ENCODE measurements at regions not wholly inside any gene's neighbourhood (a gene's known extent, or its start where the extent isn't known, plus 50 kb on each side); places are given as distances from the start of the nearest gene placed in this dataset.
"Not testable (repeated sequence)": the region's sequence is repeated elsewhere in the genome, so short reads cannot be mapped to it uniquely, and the experiment has no call there.

GRCh38 chr2:190150413-190150812 lies 87.9 kb upstream of the MSTN start:
- H3K4me3 ChIP-seq (ENCODE audit: low read depth in 1 of 2, low read length in 2 of 2) = no peak overlapping the region
- H3K36me3 ChIP-seq (ENCODE audit: control insufficient read depth in 2 of 2, insufficient read depth in 2 of 2, low read length in 1 of 2) = no peaks in the 10 kb centered on the region
- WGBS, 2 donors = 88 to 90% methylated on average over 3 of the region's 3 CpGs
- H3K27ac ChIP-seq (ENCODE audit: low read depth in 2 of 2, low read length in 1 of 2) = no peak overlapping the region
- no peaks in the 10 kb centered on the region for H3K4me1 ChIP-seq (ENCODE audit: control insufficient read depth in 2 of 2, insufficient read depth in 2 of 2, low read length in 1 of 2)
- peaks cover 0 to 4% of the 10 kb centered on the region in 2 donors for H3K27me3 ChIP-seq (ENCODE audit: control insufficient read depth in 1 of 2, insufficient read depth in 2 of 2, low read length in 2 of 2)
- no peaks in the 10 kb centered on the region for H3K9me3 ChIP-seq (ENCODE audit: control insufficient read depth in 2 of 2, insufficient read depth in 1 of 2, low read depth in 1 of 2, low read length in 1 of 2)

- no peak overlapping the region for H3K4me3 ChIP-seq (ENCODE audit: low read depth in 1 of 2, low read length in 2 of 2)
- peaks cover 0 to 3% of the 10 kb centered on the region in 2 donors for H3K27me3 ChIP-seq (ENCODE audit: control insufficient read depth in 1 of 2, insufficient read depth in 2 of 2, low read length in 2 of 2)
- H3K4me1 ChIP-seq (ENCODE audit: control insufficient read depth in 2 of 2, insufficient read depth in 2 of 2, low read length in 1 of 2) = no peaks in the 10 kb centered on the region
- no peaks in the 10 kb centered on the region for H3K36me3 ChIP-seq (ENCODE audit: control insufficient read depth in 2 of 2, insufficient read depth in 2 of 2, low read length in 1 of 2)
- no peak overlapping the region for H3K27ac ChIP-seq (ENCODE audit: low read depth in 2 of 2, low read length in 1 of 2)
- no peaks in the 10 kb centered on the region for H3K9me3 ChIP-seq (ENCODE audit: control insufficient read depth in 2 of 2, insufficient read depth in 1 of 2, low read depth in 1 of 2, low read length in 1 of 2)
- 64 to 68% methylated on average over 6 of the region's 6 CpGs for WGBS, 2 donors
Measured at GRCh38 chr2:190149908-190150307, 87.4 kb upstream of the MSTN start.

- Histone ChIP-seq H3K36me3 (ENCODE audit: control insufficient read depth in 2 of 2, insufficient read depth in 2 of 2, low read length in 1 of 2) (no peaks in the 10 kb centered on the region), H3K4me3 (ENCODE audit: low read depth in 1 of 2, low read length in 2 of 2) (no peak overlapping the region), H3K27ac (ENCODE audit: low read depth in 2 of 2, low read length in 1 of 2) (no peak overlapping the region), H3K4me1 (ENCODE audit: control insufficient read depth in 2 of 2, insufficient read depth in 2 of 2, low read length in 1 of 2) (no peaks in the 10 kb centered on the region), H3K9me3 (ENCODE audit: control insufficient read depth in 2 of 2, insufficient read depth in 1 of 2, low read depth in 1 of 2, low read length in 1 of 2) (no peaks in the 10 kb centered on the region), H3K27me3 (ENCODE audit: control insufficient read depth in 1 of 2, insufficient read depth in 2 of 2, low read length in 2 of 2) (peaks cover 0 to 2% of the 10 kb centered on the region in 2 donors)
- 82 to 83% methylated on average over 4 of the region's 4 CpGs for WGBS, 2 donors
Measured at GRCh38 chr2:190149200-190149599, 86.7 kb upstream of the MSTN start.

- not testable (repeated sequence) for H3K4me3 ChIP-seq (ENCODE audit: low read depth in 1 of 2, low read length in 2 of 2); H3K4me1 ChIP-seq (ENCODE audit: control insufficient read depth in 2 of 2, insufficient read depth in 2 of 2, low read length in 1 of 2); H3K9me3 ChIP-seq (ENCODE audit: control insufficient read depth in 2 of 2, insufficient read depth in 1 of 2, low read depth in 1 of 2, low read length in 1 of 2); H3K36me3 ChIP-seq (ENCODE audit: control insufficient read depth in 2 of 2, insufficient read depth in 2 of 2, low read length in 1 of 2); H3K27ac ChIP-seq (ENCODE audit: low read depth in 2 of 2, low read length in 1 of 2); H3K27me3 ChIP-seq (ENCODE audit: control insufficient read depth in 1 of 2, insufficient read depth in 2 of 2, low read length in 2 of 2)
- 89 to 90% methylated on average over 5 of the region's 5 CpGs for WGBS, 2 donors
Measured at GRCh38 chr2:190146109-190146508, 83.6 kb upstream of the MSTN start.

GRCh38 chr2:190140474-190140873 lies 77.9 kb upstream of the MSTN start:
- H3K4me3 ChIP-seq (ENCODE audit: low read depth in 1 of 2, low read length in 2 of 2); H3K27me3 ChIP-seq (ENCODE audit: control insufficient read depth in 1 of 2, insufficient read depth in 2 of 2, low read length in 2 of 2); H3K36me3 ChIP-seq (ENCODE audit: control insufficient read depth in 2 of 2, insufficient read depth in 2 of 2, low read length in 1 of 2); H3K9me3 ChIP-seq (ENCODE audit: control insufficient read depth in 2 of 2, insufficient read depth in 1 of 2, low read depth in 1 of 2, low read length in 1 of 2); H3K4me1 ChIP-seq (ENCODE audit: control insufficient read depth in 2 of 2, insufficient read depth in 2 of 2, low read length in 1 of 2); H3K27ac ChIP-seq (ENCODE audit: low read depth in 2 of 2, low read length in 1 of 2): not testable (repeated sequence)
- 93 to 98% methylated on average over 2 of the region's 2 CpGs for WGBS, 2 donors

- Histone ChIP-seq H3K9me3 (ENCODE audit: control insufficient read depth in 2 of 2, insufficient read depth in 1 of 2, low read depth in 1 of 2, low read length in 1 of 2) (no peaks in the 10 kb centered on the region), H3K4me3 (ENCODE audit: low read depth in 1 of 2, low read length in 2 of 2) (no peak overlapping the region), H3K36me3 (ENCODE audit: control insufficient read depth in 2 of 2, insufficient read depth in 2 of 2, low read length in 1 of 2) (no peaks in the 10 kb centered on the region), H3K27ac (ENCODE audit: low read depth in 2 of 2, low read length in 1 of 2) (no peak overlapping the region), H3K4me1 (ENCODE audit: control insufficient read depth in 2 of 2, insufficient read depth in 2 of 2, low read length in 1 of 2) (no peaks in the 10 kb centered on the region), H3K27me3 (ENCODE audit: control insufficient read depth in 1 of 2, insufficient read depth in 2 of 2, low read length in 2 of 2) (no peaks in the 10 kb centered on the region)
- 93 to 100% methylated on average over 1 of the region's 1 CpG for WGBS, 2 donors
Measured at GRCh38 chr2:190139371-190139770, 76.8 kb upstream of the MSTN start.

- no peak overlapping the region for H3K27ac ChIP-seq (ENCODE audit: low read depth in 2 of 2, low read length in 1 of 2)
- no peaks in the 10 kb centered on the region for H3K27me3 ChIP-seq (ENCODE audit: control insufficient read depth in 1 of 2, insufficient read depth in 2 of 2, low read length in 2 of 2)
- 94 to 97% methylated on average over 1 of the region's 1 CpG for WGBS, 2 donors
- no peaks in the 10 kb centered on the region for H3K36me3 ChIP-seq (ENCODE audit: control insufficient read depth in 2 of 2, insufficient read depth in 2 of 2, low read length in 1 of 2)
- no peaks in the 10 kb centered on the region for H3K9me3 ChIP-seq (ENCODE audit: control insufficient read depth in 2 of 2, insufficient read depth in 1 of 2, low read depth in 1 of 2, low read length in 1 of 2)
- H3K4me1 ChIP-seq (ENCODE audit: control insufficient read depth in 2 of 2, insufficient read depth in 2 of 2, low read length in 1 of 2) = no peaks in the 10 kb centered on the region
- no peak overlapping the region for H3K4me3 ChIP-seq (ENCODE audit: low read depth in 1 of 2, low read length in 2 of 2)
Measured at GRCh38 chr2:190138032-190138431, 75.5 kb upstream of the MSTN start.

- H3K27ac ChIP-seq (ENCODE audit: low read depth in 2 of 2, low read length in 1 of 2) = no peak overlapping the region
- H3K27me3 ChIP-seq (ENCODE audit: control insufficient read depth in 1 of 2, insufficient read depth in 2 of 2, low read length in 2 of 2) = no peaks in the 10 kb centered on the region
- no peaks in the 10 kb centered on the region for H3K4me1 ChIP-seq (ENCODE audit: control insufficient read depth in 2 of 2, insufficient read depth in 2 of 2, low read length in 1 of 2)
- no peaks in the 10 kb centered on the region for H3K9me3 ChIP-seq (ENCODE audit: control insufficient read depth in 2 of 2, insufficient read depth in 1 of 2, low read depth in 1 of 2, low read length in 1 of 2)
- no peaks in the 10 kb centered on the region for H3K36me3 ChIP-seq (ENCODE audit: control insufficient read depth in 2 of 2, insufficient read depth in 2 of 2, low read length in 1 of 2)
- H3K4me3 ChIP-seq (ENCODE audit: low read depth in 1 of 2, low read length in 2 of 2) = no peak overlapping the region
- 76 to 79% methylated on average over 2 of the region's 2 CpGs for WGBS, 2 donors
Measured at GRCh38 chr2:190137561-190137960, 75.0 kb upstream of the MSTN start.

- no peak overlapping the region for H3K27ac ChIP-seq (ENCODE audit: low read depth in 2 of 2, low read length in 1 of 2)
- H3K27me3 ChIP-seq (ENCODE audit: control insufficient read depth in 1 of 2, insufficient read depth in 2 of 2, low read length in 2 of 2) = no peaks in the 10 kb centered on the region
- H3K4me1 ChIP-seq (ENCODE audit: control insufficient read depth in 2 of 2, insufficient read depth in 2 of 2, low read length in 1 of 2) = no peaks in the 10 kb centered on the region
- H3K4me3 ChIP-seq (ENCODE audit: low read depth in 1 of 2, low read length in 2 of 2) = no peak overlapping the region
- 94 to 96% methylated on average over 2 of the region's 2 CpGs for WGBS, 2 donors
- H3K36me3 ChIP-seq (ENCODE audit: control insufficient read depth in 2 of 2, insufficient read depth in 2 of 2, low read length in 1 of 2) = no peaks in the 10 kb centered on the region
- H3K9me3 ChIP-seq (ENCODE audit: control insufficient read depth in 2 of 2, insufficient read depth in 1 of 2, low read depth in 1 of 2, low read length in 1 of 2) = no peaks in the 10 kb centered on the region
Measured at GRCh38 chr2:190136825-190137224, 74.3 kb upstream of the MSTN start.

GRCh38 chr2:190136259-190136658 lies 73.7 kb upstream of the MSTN start:
- H3K27ac ChIP-seq (ENCODE audit: low read depth in 2 of 2, low read length in 1 of 2) = no peak overlapping the region
- no peaks in the 10 kb centered on the region for H3K36me3 ChIP-seq (ENCODE audit: control insufficient read depth in 2 of 2, insufficient read depth in 2 of 2, low read length in 1 of 2)
- WGBS, 2 donors = 48 to 55% methylated on average over 1 of the region's 1 CpG
- H3K4me3 ChIP-seq (ENCODE audit: low read depth in 1 of 2, low read length in 2 of 2) = no peak overlapping the region
- no peaks in the 10 kb centered on the region for H3K9me3 ChIP-seq (ENCODE audit: control insufficient read depth in 2 of 2, insufficient read depth in 1 of 2, low read depth in 1 of 2, low read length in 1 of 2)
- no peaks in the 10 kb centered on the region for H3K4me1 ChIP-seq (ENCODE audit: control insufficient read depth in 2 of 2, insufficient read depth in 2 of 2, low read length in 1 of 2)
- no peaks in the 10 kb centered on the region for H3K27me3 ChIP-seq (ENCODE audit: control insufficient read depth in 1 of 2, insufficient read depth in 2 of 2, low read length in 2 of 2)
